ENCODE measurements at regions not wholly inside any gene's neighbourhood (a gene's known extent, or its start where the extent isn't known, plus 50 kb on each side); places are given as distances from the start of the nearest gene placed in this dataset.
"Not testable (repeated sequence)": the region's sequence is repeated elsewhere in the genome, so short reads cannot be mapped to it uniquely, and the experiment has no call there.

DNA sequence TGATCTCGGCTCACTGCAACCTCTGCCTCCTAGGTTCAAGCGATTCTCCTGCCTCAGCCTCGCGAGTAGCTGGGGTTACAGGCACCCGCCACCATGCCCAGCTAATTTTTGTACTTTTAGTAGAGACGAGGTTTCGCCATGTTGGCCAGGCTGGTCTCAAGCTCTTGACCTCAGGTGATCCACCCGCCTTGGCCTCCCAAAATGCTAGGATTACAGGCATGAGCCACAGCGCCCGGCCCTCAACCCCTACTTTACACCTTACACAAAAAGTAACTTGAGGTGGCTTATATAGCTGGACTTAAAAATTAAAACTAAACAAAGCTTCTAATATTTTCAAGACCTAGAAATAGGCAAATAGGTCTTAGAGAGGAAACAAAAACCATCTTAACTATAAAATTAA, 524.0 kb upstream of the FAM174A start:
- not testable (repeated sequence) for H3K18ac ChIP-seq (ENCODE audit: low read length); H3K4me2 ChIP-seq (ENCODE audit: insufficient read depth, low read length, poor library complexity, severe bottlenecking); H4K8ac ChIP-seq (ENCODE audit: low read depth, low read length); H3K23ac ChIP-seq (ENCODE audit: low read depth, low read length, poor library complexity); H3K4me1 ChIP-seq (ENCODE audit: control insufficient read depth in 2 of 2, insufficient read depth in 1 of 2, low read depth in 1 of 2, low read length in 2 of 2); H3K79me1 ChIP-seq (ENCODE audit: low read depth, low read length); H3K4me3 ChIP-seq (ENCODE audit: low read length in 2 of 2); H3K9ac ChIP-seq (ENCODE audit: low read depth, low read length, poor library complexity); H3K27ac ChIP-seq (replicated peaks; ENCODE audit: low read length); H2AK5ac ChIP-seq (ENCODE audit: low read depth, low read length); H3K36me3 ChIP-seq (replicated peaks in 1 of 2; ENCODE audit: control insufficient read depth in 2 of 2, insufficient read depth in 2 of 2, low read length in 2 of 2); H2BK120ac ChIP-seq (ENCODE audit: low read depth, low read length); H3K14ac ChIP-seq (ENCODE audit: low read length); H3K4ac ChIP-seq (ENCODE audit: low read length); H3K9me3 ChIP-seq (replicated peaks in 1 of 2; ENCODE audit: control insufficient read depth in 2 of 2, insufficient read depth in 1 of 2, low read depth in 1 of 2, low read length in 2 of 2); DNase-seq (ENCODE audit: low spot score); H2BK5ac ChIP-seq (ENCODE audit: low read length); H2BK15ac ChIP-seq (ENCODE audit: low read length); H3K27me3 ChIP-seq (ENCODE audit: control insufficient read depth in 3 of 3, insufficient read depth in 3 of 3, low read depth in 1 of 3, low read length in 3 of 3); H2BK12ac ChIP-seq (ENCODE audit: low read length); H4K91ac ChIP-seq (ENCODE audit: low read depth, low read length, poor library complexity); H2AFZ ChIP-seq (ENCODE audit: low read length)
- no CpG with 5 or more reads among the region's 10 CpGs for WGBS, 2 donors (ENCODE audit: extremely low coverage in 2 of 2, insufficient read length in 2 of 2, insufficient replicate concordance in 1 of 2)

DNA sequence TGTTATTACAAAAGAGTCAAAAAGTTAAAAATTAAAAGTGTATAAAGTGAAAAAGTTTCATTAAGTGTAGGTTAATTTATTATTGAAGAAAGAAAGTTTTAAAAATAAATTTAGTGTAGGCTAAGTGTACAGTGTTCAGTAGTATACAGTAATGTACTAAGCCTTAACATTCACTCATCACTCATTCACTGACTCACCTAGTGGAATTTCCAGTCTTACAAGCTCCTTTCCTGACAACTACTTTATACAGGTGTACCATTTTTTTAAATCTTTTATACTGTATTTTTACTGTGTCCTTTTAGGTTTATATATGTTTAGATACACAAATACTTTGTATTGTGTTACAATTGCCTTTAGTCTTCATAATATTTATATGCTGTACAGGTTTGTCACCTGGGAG, 530.2 kb upstream of the FAM174A start:
- Histone ChIP-seq H2AFZ (ENCODE audit: low read length) (no peak overlapping the region), H3K36me3 (replicated peaks in 1 of 2; ENCODE audit: control insufficient read depth in 2 of 2, insufficient read depth in 2 of 2, low read length in 2 of 2) (no peaks in the 10 kb centered on the region), H3K23ac (ENCODE audit: low read depth, low read length, poor library complexity) (no peak overlapping the region), H3K79me1 (ENCODE audit: low read depth, low read length) (no peaks in the 10 kb centered on the region), H3K4ac (ENCODE audit: low read length) (no peak overlapping the region), H3K4me1 (ENCODE audit: control insufficient read depth in 2 of 2, insufficient read depth in 1 of 2, low read depth in 1 of 2, low read length in 2 of 2) (no peaks in the 10 kb centered on the region), H2AK5ac (ENCODE audit: low read depth, low read length) (no peak overlapping the region), H4K91ac (ENCODE audit: low read depth, low read length, poor library complexity) (no peak overlapping the region), H3K14ac (ENCODE audit: low read length) (no peak overlapping the region), H3K9ac (ENCODE audit: low read depth, low read length, poor library complexity) (no peak overlapping the region), H2BK15ac (ENCODE audit: low read length) (no peak overlapping the region), H2BK120ac (ENCODE audit: low read depth, low read length) (no peak overlapping the region), H3K4me3 (ENCODE audit: low read length in 2 of 2) (no peak overlapping the region), H4K8ac (ENCODE audit: low read depth, low read length) (no peak overlapping the region), H3K9me3 (replicated peaks in 1 of 2; ENCODE audit: control insufficient read depth in 2 of 2, insufficient read depth in 1 of 2, low read depth in 1 of 2, low read length in 2 of 2) (no peaks in the 10 kb centered on the region), H2BK5ac (ENCODE audit: low read length) (no peak overlapping the region), H3K27me3 (ENCODE audit: control insufficient read depth in 3 of 3, insufficient read depth in 3 of 3, low read depth in 1 of 3, low read length in 3 of 3) (no peaks in the 10 kb centered on the region), H3K27ac (replicated peaks; ENCODE audit: low read length) (no peak overlapping the region), H2BK12ac (ENCODE audit: low read length) (no peak overlapping the region), H3K18ac (ENCODE audit: low read length) (no peak overlapping the region), H3K4me2 (ENCODE audit: insufficient read depth, low read length, poor library complexity, severe bottlenecking) (no peak overlapping the region)
- no peak for DNase-seq (ENCODE audit: low spot score)

DNA sequence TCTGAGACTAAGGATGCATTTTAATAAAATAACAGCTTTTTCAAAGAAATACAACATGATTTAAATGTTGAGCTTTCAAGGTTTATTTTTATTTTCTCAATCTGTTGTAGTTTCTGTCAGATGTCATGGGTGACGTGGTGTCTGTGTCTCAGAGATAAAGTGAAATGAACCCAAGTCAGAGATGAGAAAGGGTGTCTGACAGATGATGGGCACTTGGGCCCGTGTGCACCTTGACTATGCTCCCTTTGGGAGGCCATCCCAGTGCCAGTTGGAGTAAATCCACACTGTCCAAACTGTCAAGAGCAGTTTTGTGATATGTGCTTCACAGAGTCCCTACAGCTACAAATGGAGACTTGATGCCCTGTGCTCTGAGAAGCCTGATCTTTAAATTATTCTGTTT, 536.9 kb upstream of the FAM174A start:
- Histone ChIP-seq H3K4me3 (ENCODE audit: low read length in 2 of 2) (no peak overlapping the region), H2BK5ac (ENCODE audit: low read length) (no peak overlapping the region), H3K27me3 (ENCODE audit: control insufficient read depth in 3 of 3, insufficient read depth in 3 of 3, low read depth in 1 of 3, low read length in 3 of 3) (no peaks in the 10 kb centered on the region), H3K9me3 (replicated peaks in 1 of 2; ENCODE audit: control insufficient read depth in 2 of 2, insufficient read depth in 1 of 2, low read depth in 1 of 2, low read length in 2 of 2) (no peaks in the 10 kb centered on the region), H3K4me2 (ENCODE audit: insufficient read depth, low read length, poor library complexity, severe bottlenecking) (no peak overlapping the region), H2AFZ (ENCODE audit: low read length) (peak overlapping the region; percentile 14), H4K91ac (ENCODE audit: low read depth, low read length, poor library complexity) (no peak overlapping the region), H3K79me1 (ENCODE audit: low read depth, low read length) (no peaks in the 10 kb centered on the region), H3K36me3 (replicated peaks in 1 of 2; ENCODE audit: control insufficient read depth in 2 of 2, insufficient read depth in 2 of 2, low read length in 2 of 2) (no peaks in the 10 kb centered on the region), H2BK15ac (ENCODE audit: low read length) (no peak overlapping the region), H3K27ac (replicated peaks; ENCODE audit: low read length) (no peak overlapping the region), H3K18ac (ENCODE audit: low read length) (no peak overlapping the region), H3K4me1 (ENCODE audit: control insufficient read depth in 2 of 2, insufficient read depth in 1 of 2, low read depth in 1 of 2, low read length in 2 of 2) (no peaks in the 10 kb centered on the region), H3K4ac (ENCODE audit: low read length) (no peak overlapping the region), H3K9ac (ENCODE audit: low read depth, low read length, poor library complexity) (no peak overlapping the region), H3K14ac (ENCODE audit: low read length) (no peak overlapping the region), H4K8ac (ENCODE audit: low read depth, low read length) (no peak overlapping the region), H2BK120ac (ENCODE audit: low read depth, low read length) (no peak overlapping the region), H2AK5ac (ENCODE audit: low read depth, low read length) (no peak overlapping the region), H3K23ac (ENCODE audit: low read depth, low read length, poor library complexity) (no peak overlapping the region), H2BK12ac (ENCODE audit: low read length) (no peak overlapping the region)
- no CpG with 5 or more reads among the region's 2 CpGs for WGBS, 2 donors (ENCODE audit: extremely low coverage in 2 of 2, insufficient read length in 2 of 2, insufficient replicate concordance in 1 of 2)
- no peak for DNase-seq (ENCODE audit: low spot score)

DNA sequence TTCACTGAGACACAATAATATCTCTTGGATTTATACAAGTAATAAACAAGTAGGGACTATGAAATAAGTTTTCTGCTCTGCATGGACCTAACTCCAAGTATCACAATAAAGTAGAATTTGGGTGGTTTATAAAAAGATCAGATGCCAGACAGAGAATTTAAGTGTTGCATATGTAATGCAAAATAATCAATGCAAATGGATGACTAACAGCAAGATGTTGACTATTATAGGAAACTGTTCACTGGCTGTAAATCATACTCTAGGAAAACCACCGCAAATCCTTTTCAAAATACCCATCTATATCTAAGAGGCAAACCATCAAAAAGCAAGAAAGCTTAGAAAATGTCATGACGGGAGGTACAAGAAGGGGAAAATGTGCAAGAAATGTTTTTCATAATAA, 539.8 kb upstream of the FAM174A start:
- H2BK15ac ChIP-seq (ENCODE audit: low read length), result no peak overlapping the region
- H2BK12ac ChIP-seq (ENCODE audit: low read length), result no peak overlapping the region
- H3K18ac ChIP-seq (ENCODE audit: low read length), result no peak overlapping the region
- no peak overlapping the region for H2AFZ ChIP-seq (ENCODE audit: low read length)
- H2BK120ac ChIP-seq (ENCODE audit: low read depth, low read length), result no peak overlapping the region
- H3K79me1 ChIP-seq (ENCODE audit: low read depth, low read length), result no peaks in the 10 kb centered on the region
- no peak overlapping the region for H3K4me3 ChIP-seq (ENCODE audit: low read length in 2 of 2)
- H3K36me3 ChIP-seq (replicated peaks in 1 of 2; ENCODE audit: control insufficient read depth in 2 of 2, insufficient read depth in 2 of 2, low read length in 2 of 2), result no peaks in the 10 kb centered on the region
- H3K23ac ChIP-seq (ENCODE audit: low read depth, low read length, poor library complexity), result no peak overlapping the region
- no peaks in the 10 kb centered on the region for H3K9me3 ChIP-seq (replicated peaks in 1 of 2; ENCODE audit: control insufficient read depth in 2 of 2, insufficient read depth in 1 of 2, low read depth in 1 of 2, low read length in 2 of 2)
- no peak overlapping the region for H2AK5ac ChIP-seq (ENCODE audit: low read depth, low read length)
- H3K27ac ChIP-seq (replicated peaks; ENCODE audit: low read length), result no peak overlapping the region
- no peaks in the 10 kb centered on the region for H3K27me3 ChIP-seq (ENCODE audit: control insufficient read depth in 3 of 3, insufficient read depth in 3 of 3, low read depth in 1 of 3, low read length in 3 of 3)
- no CpG with 5 or more reads among the region's 2 CpGs for WGBS, 2 donors (ENCODE audit: extremely low coverage in 2 of 2, insufficient read length in 2 of 2, insufficient replicate concordance in 1 of 2)
- no peak overlapping the region for H3K4me2 ChIP-seq (ENCODE audit: insufficient read depth, low read length, poor library complexity, severe bottlenecking)
- no peak overlapping the region for H4K91ac ChIP-seq (ENCODE audit: low read depth, low read length, poor library complexity)
- H4K8ac ChIP-seq (ENCODE audit: low read depth, low read length), result no peak overlapping the region
- no peaks in the 10 kb centered on the region for H3K4me1 ChIP-seq (ENCODE audit: control insufficient read depth in 2 of 2, insufficient read depth in 1 of 2, low read depth in 1 of 2, low read length in 2 of 2)
- H2BK5ac ChIP-seq (ENCODE audit: low read length), result no peak overlapping the region
- no peak overlapping the region for H3K9ac ChIP-seq (ENCODE audit: low read depth, low read length, poor library complexity)
- no peak overlapping the region for H3K4ac ChIP-seq (ENCODE audit: low read length)
- no peak for DNase-seq (ENCODE audit: low spot score)
- H3K14ac ChIP-seq (ENCODE audit: low read length), result no peak overlapping the region
